HCEC 1CT (cell line): ENCODE measurements at regions not wholly inside any gene's neighbourhood (a gene's known extent, or its start where the extent isn't known, plus 50 kb on each side); places are given as distances from the start of the nearest gene placed in this dataset.

Source experiments
- DNase-seq: peaks from one replicate; pipeline ENCODE4 v3.0.0-alpha.2; 2017

DNA sequence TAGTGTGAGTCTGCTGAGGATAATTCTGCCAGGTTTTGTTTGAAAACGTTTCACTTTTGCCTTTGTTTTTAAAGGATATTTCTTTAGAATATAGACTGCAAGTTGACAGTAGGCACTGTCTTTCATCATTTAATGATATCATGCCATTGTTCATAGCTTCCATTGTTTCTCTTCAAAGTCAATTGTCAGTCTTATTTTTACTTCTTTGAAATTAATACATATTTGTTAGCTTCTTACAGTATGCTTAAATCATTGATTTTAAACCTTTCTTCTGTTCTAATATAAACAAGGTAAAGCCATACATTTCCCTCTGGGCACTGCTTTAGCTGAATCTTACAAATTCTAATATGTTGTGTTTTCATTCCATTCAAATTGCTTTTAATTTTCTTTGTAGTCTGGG lies 62.3 kb upstream of the PARVA start:
- DNase-seq: no peak

GRCh38 chr11:12316432-12316831 lies 60.9 kb upstream of the PARVA start:
- DNase-seq: no peak

- peak; percentile 16 for DNase-seq
Observed at GRCh38 chr11:12318791-12319438, 58.5 kb upstream of the PARVA start.

DNA sequence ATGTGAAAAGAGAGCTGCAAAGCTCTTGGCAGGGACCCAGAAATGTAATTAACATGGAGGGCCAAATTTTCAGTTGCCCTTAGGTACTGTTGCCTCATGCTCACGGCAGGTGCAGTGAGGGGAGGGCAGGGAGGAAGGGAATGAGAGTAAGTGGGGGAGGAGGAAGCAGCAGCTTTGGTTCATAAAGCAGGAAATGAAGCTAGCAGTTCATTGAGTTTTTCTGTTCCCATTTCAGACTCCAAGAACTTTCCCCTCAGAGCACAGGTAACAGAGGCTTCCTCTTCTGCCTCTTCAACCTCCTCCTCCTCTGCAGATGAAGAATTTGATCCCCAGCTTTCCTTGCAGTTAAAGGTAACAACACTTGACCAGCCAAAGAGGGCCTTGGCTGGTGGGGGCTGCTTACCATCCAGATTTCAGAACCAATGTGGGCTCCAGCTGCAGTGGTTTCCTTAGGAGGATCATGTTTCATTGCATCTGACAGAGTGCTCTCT lies 57.9 kb upstream of the PARVA start:
- DNase-seq: no peak

DNA sequence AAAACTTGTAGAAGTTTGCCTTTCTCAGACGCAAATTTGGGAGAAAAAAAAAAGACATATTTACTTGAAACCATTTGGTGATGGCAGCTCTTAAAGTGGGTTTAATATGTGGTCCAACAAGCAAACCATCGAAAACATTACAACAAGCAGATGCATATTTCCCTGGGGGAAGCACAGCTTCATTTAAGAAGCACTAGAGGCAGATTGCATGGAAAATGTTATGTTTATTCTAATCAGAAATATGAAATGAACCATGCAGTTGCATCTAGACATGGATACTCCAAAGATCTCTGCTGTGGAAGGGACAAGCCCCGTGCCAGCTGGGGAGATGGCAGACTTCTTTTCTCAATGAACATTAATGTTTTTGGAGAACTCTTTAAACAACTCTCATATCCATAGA lies 57.4 kb upstream of the PARVA start:
- DNase-seq: no peak

GRCh38 chr11:12321217-12321937 lies 56.0 kb upstream of the PARVA start:
- no peak for DNase-seq

DNA sequence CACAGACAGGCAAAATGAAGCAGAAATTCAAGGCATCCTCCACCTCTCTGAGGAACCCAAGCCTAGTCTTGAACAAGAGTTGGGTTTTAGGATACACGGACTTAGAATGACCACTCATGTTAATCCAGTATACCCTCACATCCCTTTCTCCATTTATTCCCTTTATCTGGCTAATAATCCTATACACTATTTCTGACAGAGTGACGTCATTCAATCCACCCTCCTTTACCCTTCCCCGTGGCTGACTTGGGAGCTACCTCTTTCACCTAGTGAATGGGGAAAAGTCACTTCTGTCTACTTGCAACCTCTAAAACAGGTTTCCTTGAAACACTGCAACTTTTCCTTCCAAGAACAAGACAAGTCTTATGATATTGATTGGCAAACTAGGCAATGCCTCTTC lies 52.8 kb upstream of the PARVA start:
- DNase-seq: no peak
